HFFc6 (cell line): ENCODE measurements at regions not wholly inside any gene's neighbourhood (a gene's known extent, or its start where the extent isn't known, plus 50 kb on each side); places are given as distances from the start of the nearest gene placed in this dataset.

Source experiments
- DNase-seq: peaks from one replicate; pipeline ENCODE4 v3.0.0-alpha.2; 2018
- H3K27ac Mint-ChIP-seq: 2 replicates; pipeline ENCODE4 v1.8.0; 2020; ENCODE audit warnings: mild to moderate bottlenecking, mixed read lengths
- H3K27me3 Mint-ChIP-seq: 2 replicates; pipeline ENCODE4 v1.8.0; 2021; ENCODE audit warnings: mild to moderate bottlenecking, moderate library complexity, mixed read lengths; ENCODE audit not compliant: insufficient read depth
- H3K36me3 Mint-ChIP-seq: 2 replicates; pipeline ENCODE4 v1.8.0; 2021; ENCODE audit warnings: low read depth, mixed read lengths
- H3K4me1 Mint-ChIP-seq: 2 replicates; pipeline ENCODE4 v1.8.0; 2020; ENCODE audit warnings: low read depth, mixed read lengths
- H3K4me3 Mint-ChIP-seq: 2 replicates; pipeline ENCODE4 v1.8.0; 2020; ENCODE audit warnings: mild to moderate bottlenecking, moderate library complexity, mixed read lengths
- H3K9me3 Mint-ChIP-seq: 2 replicates; pipeline ENCODE4 v1.8.0; 2020; ENCODE audit warnings: mild to moderate bottlenecking, mixed read lengths
- CTCF ChIP-seq: fragments of 200-600 bp; sonication (generic); IDR thresholded peaks from 2 replicates; pipeline ENCODE4 v1.5.0; 2021; ENCODE audit warnings: antibody characterized with exemption, mild to moderate bottlenecking

- Mint-ChIP-seq H3K4me1 (no peaks in the 10 kb centered on the region), H3K4me3 (no peak overlapping the region), H3K27ac (no peak overlapping the region), H3K9me3 (no peaks in the 10 kb centered on the region), H3K36me3 (no peaks in the 10 kb centered on the region), H3K27me3 (peaks cover 43% of the 10 kb centered on the region)
- no peak for DNase-seq
- no peak for TF ChIP-seq CTCF
Measured at GRCh38 chr17:77565166-77565565, 393.3 kb upstream of the TNRC6C start.

- peaks cover 49% of the 10 kb centered on the region for H3K27me3 Mint-ChIP-seq
- H3K4me1 Mint-ChIP-seq = no peaks in the 10 kb centered on the region
- H3K4me3 Mint-ChIP-seq = no peak overlapping the region
- H3K9me3 Mint-ChIP-seq = no peaks in the 10 kb centered on the region
- no peaks in the 10 kb centered on the region for H3K36me3 Mint-ChIP-seq
- no peak overlapping the region for H3K27ac Mint-ChIP-seq
- no peak for TF ChIP-seq CTCF
- DNase-seq = no peak
Measured at GRCh38 chr17:77566151-77566550, 392.4 kb upstream of the TNRC6C start.

GRCh38 chr17:77566566-77567138 lies 391.9 kb upstream of the TNRC6C start:
- Mint-ChIP-seq H3K4me3 (no peak overlapping the region), H3K4me1 (peaks cover 4% of the 10 kb centered on the region), H3K27me3 (peaks cover 53% of the 10 kb centered on the region), H3K9me3 (no peaks in the 10 kb centered on the region), H3K36me3 (no peaks in the 10 kb centered on the region), H3K27ac (no peak overlapping the region)
- no peak for TF ChIP-seq CTCF
- no peak for DNase-seq

GRCh38 chr17:77568540-77568939 lies 390.0 kb upstream of the TNRC6C start:
- Mint-ChIP-seq H3K9me3 (no peaks in the 10 kb centered on the region), H3K4me1 (peaks cover 8% of the 10 kb centered on the region), H3K27ac (no peak overlapping the region), H3K36me3 (no peaks in the 10 kb centered on the region), H3K27me3 (peaks cover 59% of the 10 kb centered on the region), H3K4me3 (no peak overlapping the region)
- DNase-seq = no peak
- TF ChIP-seq CTCF = no peak

GRCh38 chr17:77569846-77570564 lies 388.5 kb upstream of the TNRC6C start:
- no peak overlapping the region for H3K27ac Mint-ChIP-seq
- peaks cover 60% of the 10 kb centered on the region for H3K27me3 Mint-ChIP-seq
- DNase-seq = no peak
- peaks cover 8% of the 10 kb centered on the region for H3K4me1 Mint-ChIP-seq
- H3K36me3 Mint-ChIP-seq = no peaks in the 10 kb centered on the region
- no peak overlapping the region for H3K4me3 Mint-ChIP-seq
- no peaks in the 10 kb centered on the region for H3K9me3 Mint-ChIP-seq
- TF ChIP-seq CTCF = no peak
